ENCODE measurements at regions not wholly inside any gene's neighbourhood (a gene's known extent, or its start where the extent isn't known, plus 50 kb on each side); places are given as distances from the start of the nearest gene placed in this dataset.

GRCh38 chr16:62909597-62909996 is 873.4 kb upstream of the CDH8 start:
- no peak for TF ChIP-seq CTCF (IDR thresholded peaks at IDR 0.05)

GRCh38 chr16:62907562-62907961 is 871.3 kb upstream of the CDH8 start:
- no peak for TF ChIP-seq CTCF (IDR thresholded peaks at IDR 0.05)

- TF ChIP-seq CTCF (IDR thresholded peaks at IDR 0.05): no peak
These were observed 867.8 kb upstream of the CDH8 start for GRCh38 chr16:62903961-62904502.

GRCh38 chr16:62899737-62900136 is 863.5 kb upstream of the CDH8 start:
- no peak for TF ChIP-seq CTCF (IDR thresholded peaks at IDR 0.05)

- no peak for TF ChIP-seq CTCF (IDR thresholded peaks at IDR 0.05)
These were observed 852.9 kb upstream of the CDH8 start for GRCh38 chr16:62889097-62889496.

- TF ChIP-seq CTCF (IDR thresholded peaks at IDR 0.05): no peak
These were observed 847.3 kb upstream of the CDH8 start for GRCh38 chr16:62883509-62883908.

GRCh38 chr16:62882552-62883221 is 846.4 kb upstream of the CDH8 start:
- no peak for TF ChIP-seq CTCF (IDR thresholded peaks at IDR 0.05)

GRCh38 chr16:62876133-62876532 is 839.9 kb upstream of the CDH8 start:
- no peak for TF ChIP-seq CTCF (IDR thresholded peaks at IDR 0.05)
